ENCODE measurements at regions not wholly inside any gene's neighbourhood (a gene's known extent, or its start where the extent isn't known, plus 50 kb on each side); places are given as distances from the start of the nearest gene placed in this dataset.
"Not testable (repeated sequence)": the region's sequence is repeated elsewhere in the genome, so short reads cannot be mapped to it uniquely, and the experiment has no call there.

DNA sequence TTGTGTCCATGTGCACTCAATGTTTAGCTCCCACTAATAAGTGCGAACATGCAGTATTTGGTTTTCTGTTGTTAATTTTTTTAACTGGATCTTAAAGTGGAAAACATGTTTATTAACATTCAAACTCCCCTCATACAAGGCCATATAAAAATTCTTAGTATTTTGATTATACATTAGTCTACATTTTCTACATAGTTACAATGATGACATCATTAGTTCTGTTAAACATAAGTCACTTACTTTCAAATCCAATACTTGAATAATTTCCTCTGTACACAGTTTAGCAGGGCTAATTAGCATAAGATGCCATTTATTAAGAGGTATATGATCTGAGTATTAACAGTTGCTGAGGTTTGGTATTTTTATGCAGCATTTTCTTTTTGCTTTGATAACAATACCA, 91.3 kb upstream of the CCDC39 start:
- TF ChIP-seq, protein P1, sequence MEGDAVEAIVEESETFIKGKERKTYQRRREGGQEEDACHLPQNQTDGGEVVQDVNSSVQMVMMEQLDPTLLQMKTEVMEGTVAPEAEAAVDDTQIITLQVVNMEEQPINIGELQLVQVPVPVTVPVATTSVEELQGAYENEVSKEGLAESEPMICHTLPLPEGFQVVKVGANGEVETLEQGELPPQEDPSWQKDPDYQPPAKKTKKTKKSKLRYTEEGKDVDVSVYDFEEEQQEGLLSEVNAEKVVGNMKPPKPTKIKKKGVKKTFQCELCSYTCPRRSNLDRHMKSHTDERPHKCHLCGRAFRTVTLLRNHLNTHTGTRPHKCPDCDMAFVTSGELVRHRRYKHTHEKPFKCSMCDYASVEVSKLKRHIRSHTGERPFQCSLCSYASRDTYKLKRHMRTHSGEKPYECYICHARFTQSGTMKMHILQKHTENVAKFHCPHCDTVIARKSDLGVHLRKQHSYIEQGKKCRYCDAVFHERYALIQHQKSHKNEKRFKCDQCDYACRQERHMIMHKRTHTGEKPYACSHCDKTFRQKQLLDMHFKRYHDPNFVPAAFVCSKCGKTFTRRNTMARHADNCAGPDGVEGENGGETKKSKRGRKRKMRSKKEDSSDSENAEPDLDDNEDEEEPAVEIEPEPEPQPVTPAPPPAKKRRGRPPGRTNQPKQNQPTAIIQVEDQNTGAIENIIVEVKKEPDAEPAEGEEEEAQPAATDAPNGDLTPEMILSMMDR (conservative IDR thresholded peaks at IDR 0.05), result no peak
- no peak overlapping the region for H3K27ac ChIP-seq

DNA sequence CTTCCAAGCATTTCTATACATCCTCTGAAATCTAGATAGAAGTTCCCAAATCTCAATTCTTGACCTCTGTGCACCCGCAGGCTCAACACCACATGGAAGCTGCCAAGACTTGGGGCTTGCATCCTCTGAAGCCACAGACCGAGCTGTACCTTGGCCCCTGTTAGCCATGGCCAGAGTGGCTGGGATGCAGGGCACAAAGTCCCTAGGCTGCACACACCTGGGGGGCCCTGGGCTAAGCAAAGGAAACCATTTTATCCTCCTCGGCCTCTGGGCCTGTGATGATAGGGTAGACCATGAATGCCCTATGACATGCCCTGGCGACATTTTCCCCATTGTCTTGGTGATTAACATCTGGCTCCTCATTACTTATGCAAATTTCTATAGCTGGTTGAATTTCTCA, 97.1 kb upstream of the CCDC39 start:
- H3K27ac ChIP-seq, result no peak overlapping the region
- TF ChIP-seq, protein P1 (conservative IDR thresholded peaks at IDR 0.05), result no peak

DNA sequence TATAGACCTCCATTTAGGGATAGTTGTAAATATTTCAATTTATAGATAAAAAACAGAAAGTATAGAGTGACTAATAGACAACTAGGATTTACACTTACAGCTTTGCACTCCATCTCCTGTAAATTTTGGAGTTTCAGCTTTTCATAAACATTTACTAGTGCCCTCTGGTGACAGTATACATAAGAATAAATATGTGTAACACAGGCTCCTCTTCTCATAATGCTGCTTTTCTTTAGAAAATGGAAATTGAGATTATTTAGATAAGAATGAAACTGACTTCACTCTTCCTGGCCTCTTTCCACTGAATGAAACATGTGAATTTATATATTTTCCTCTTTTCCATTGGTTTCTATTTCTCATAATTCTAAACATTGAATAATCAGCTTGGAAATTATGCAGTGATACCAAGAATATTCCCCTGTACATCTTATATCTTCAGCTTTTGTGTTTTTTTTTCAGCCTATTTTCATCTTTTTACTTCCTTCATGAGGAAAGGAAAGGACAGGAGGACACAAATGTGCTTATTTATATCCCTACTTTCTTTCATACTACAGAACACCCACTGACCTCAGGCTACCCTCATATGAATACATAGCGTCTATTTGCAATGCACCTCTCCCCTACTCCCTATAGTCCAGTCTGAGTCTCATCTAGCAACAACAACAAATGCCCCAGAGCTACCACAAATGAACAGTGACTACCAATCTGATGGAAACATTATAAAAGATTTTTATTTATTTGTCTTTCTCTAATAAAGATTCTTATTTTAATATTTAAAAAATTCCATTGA, 103.1 kb upstream of the CCDC39 start:
- H3K27ac ChIP-seq, result 0 out of 2 replicates have a peak overlapping the region, but pooled peaks have one; percentile 13
- TF ChIP-seq, protein P1 (conservative IDR thresholded peaks at IDR 0.05), result no peak

DNA sequence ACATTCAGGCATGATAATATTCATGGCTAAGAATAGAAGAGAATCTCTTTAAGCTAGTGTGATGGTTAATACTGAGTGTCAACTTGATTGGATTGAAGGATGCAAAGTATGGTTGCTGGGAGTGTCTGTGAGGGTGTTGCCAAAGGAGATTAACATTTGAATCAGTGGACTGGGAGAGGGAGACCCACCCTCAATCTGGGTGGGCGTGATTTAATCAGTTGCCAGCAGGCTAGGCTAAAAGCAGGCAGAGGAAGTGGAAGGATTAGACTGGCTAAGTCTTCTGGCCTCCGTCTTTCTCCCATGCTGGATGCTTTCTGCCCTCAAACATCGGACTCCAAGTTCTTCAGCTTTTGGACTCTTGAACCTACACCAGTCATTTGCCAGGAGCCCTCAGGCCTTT, 106.9 kb upstream of the CCDC39 start:
- not testable (repeated sequence) for H3K27ac ChIP-seq

DNA sequence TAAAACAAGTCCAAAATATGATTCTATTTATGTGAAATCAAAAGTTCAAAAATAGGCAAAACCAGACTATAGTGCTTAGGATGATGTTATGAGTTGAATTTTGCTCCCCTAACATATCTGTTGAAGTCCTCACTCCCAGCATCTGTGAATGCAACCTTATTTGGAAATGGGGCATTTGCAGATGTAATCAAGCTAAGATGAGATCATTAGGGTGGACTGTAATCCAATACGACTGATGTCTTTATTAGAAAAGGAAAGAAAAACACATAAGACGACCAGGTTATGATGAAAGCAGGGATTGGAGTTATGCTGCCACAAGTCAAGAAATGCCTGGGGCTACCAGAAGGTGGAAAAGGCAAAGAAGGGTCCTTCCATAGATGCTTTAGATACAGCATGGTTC, 110.5 kb upstream of the CCDC39 start:
- TF ChIP-seq, protein P1 (conservative IDR thresholded peaks at IDR 0.05), result no peak
- no peak overlapping the region for H3K27ac ChIP-seq

DNA sequence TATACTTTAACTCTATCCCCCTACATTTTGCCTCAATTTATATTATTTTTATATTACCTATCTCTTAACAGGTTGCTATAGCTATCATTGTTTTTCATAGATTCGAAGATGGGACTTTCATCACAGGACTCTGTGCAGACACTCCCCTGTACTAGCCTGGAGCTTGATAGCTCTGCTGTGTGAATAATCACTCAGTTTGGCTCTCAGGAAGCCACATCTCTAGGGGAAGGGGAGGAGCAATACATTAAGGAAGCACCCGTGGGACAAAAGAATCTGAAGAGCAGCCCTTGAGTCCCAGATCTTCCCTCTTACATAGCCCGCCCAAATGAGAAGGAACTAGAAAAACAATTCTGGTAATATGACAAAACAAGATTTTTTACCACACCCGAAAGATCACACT, 114.3 kb upstream of the FXR1 start:
- no peak overlapping the region for H3K27ac ChIP-seq
- TF ChIP-seq, protein P1 (conservative IDR thresholded peaks at IDR 0.05), result no peak

DNA sequence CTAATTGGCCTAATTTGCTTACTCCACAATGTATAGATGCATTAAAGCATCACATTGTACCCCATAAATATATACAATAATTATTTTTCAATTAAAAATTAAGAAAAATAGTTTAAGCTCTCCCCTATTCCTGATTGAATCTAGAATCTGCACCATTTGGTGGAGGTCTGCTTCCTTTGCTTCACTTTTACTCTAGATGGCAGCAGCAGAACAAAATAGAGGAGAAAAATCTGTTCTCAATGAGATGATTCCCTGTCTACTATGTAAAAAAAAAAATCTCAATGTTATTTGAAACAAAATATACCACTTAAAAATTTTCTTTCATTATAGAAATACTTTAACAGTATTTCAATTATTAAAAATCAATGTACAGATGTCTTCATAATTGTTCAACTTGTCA, 109.6 kb upstream of the FXR1 start:
- TF ChIP-seq, protein P1 (conservative IDR thresholded peaks at IDR 0.05), result peak; percentile 78
- H3K27ac ChIP-seq, result no peak overlapping the region

DNA sequence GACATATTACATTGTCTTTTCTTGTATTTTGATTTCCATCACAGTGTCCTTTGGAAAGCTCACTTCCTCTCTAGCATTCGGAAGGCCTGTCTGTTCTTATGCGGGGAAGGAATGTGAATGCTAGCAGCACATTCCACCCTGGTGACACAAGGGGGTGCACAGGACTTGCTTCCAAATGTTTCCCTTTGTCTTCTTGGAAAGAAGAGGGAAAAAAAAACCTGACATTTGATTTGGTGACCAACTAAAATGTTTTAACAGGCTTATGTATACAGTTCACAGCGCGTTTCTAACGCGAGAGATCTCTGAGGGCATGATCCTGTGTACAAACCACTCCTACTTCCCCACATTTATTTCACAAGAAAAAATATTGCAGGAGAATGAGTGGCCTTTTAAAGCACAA, 107.6 kb upstream of the FXR1 start:
- H3K27ac ChIP-seq, result no peak overlapping the region

More for the DNA sequence above, 107.6 kb upstream of the FXR1 start:
- TF ChIP-seq, protein P1 (conservative IDR thresholded peaks at IDR 0.05), result peak; percentile 44

Data from VCaP (cell line).